ENCODE measurements at regions not wholly inside any gene's neighbourhood (a gene's known extent, or its start where the extent isn't known, plus 50 kb on each side); places are given as distances from the start of the nearest gene placed in this dataset.

DNA sequence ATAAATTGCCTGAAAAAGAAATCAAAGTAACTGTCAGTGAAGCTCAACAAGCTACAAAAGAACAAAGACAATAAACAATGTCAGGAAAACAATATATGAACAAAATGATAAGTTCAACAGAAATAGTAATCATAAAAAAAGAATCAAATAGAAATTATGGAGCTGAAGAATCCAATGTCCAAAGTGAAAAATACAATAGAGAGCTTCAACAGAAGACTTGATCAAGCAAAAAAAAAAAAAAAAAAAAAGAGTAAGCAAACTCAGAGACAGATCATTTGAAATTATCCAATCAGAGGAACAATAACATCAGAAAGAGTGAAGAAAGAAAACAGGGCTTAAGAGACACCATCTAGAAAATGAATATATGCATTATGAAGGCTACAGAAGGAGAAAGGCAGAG is 251.4 kb upstream of the SAMSN1 start:
- Histone ChIP-seq H3K36me3 (ENCODE audit: insufficient read depth, low read length) (no peaks in the 10 kb centered on the region), H3K4me1 (ENCODE audit: insufficient read depth, low read length) (no peaks in the 10 kb centered on the region), H2AFZ (ENCODE audit: low read depth, low read length) (no peak overlapping the region), H3K27ac (ENCODE audit: low read depth, low read length) (no peak overlapping the region), H3K9me3 (ENCODE audit: insufficient read depth, low read depth, low read length) (no peaks in the 10 kb centered on the region), H3K9ac (ENCODE audit: low read length) (no peak overlapping the region), H3K4me3 (ENCODE audit: insufficient read depth, low read depth, low read length) (no peak overlapping the region), H3K4me2 (ENCODE audit: low read length) (no peak overlapping the region), H3K79me2 (ENCODE audit: insufficient read depth, low read length) (no peaks in the 10 kb centered on the region), H3K27me3 (ENCODE audit: insufficient read depth, low read length) (no peaks in the 10 kb centered on the region), H4K20me1 (ENCODE audit: insufficient read depth, low read length) (no peaks in the 10 kb centered on the region)
- Mint-ChIP-seq H3K27me3 (ENCODE audit: low read depth, unreplicated experiment) (no peaks in the 10 kb centered on the region), H3K36me3 (ENCODE audit: low read depth, unreplicated experiment) (no peaks in the 10 kb centered on the region), H3K4me3 (ENCODE audit: unreplicated experiment) (no peak overlapping the region), H3K9me3 (ENCODE audit: unreplicated experiment) (peaks cover 11% of the 10 kb centered on the region), H3K27ac (ENCODE audit: unreplicated experiment) (no peak overlapping the region), H3K4me1 (ENCODE audit: low read depth, unreplicated experiment) (no peaks in the 10 kb centered on the region)
- DNase-seq (ENCODE audit: low read depth) = no peak
- no peak for FAIRE-seq
- TF ChIP-seq, protein P1, sequence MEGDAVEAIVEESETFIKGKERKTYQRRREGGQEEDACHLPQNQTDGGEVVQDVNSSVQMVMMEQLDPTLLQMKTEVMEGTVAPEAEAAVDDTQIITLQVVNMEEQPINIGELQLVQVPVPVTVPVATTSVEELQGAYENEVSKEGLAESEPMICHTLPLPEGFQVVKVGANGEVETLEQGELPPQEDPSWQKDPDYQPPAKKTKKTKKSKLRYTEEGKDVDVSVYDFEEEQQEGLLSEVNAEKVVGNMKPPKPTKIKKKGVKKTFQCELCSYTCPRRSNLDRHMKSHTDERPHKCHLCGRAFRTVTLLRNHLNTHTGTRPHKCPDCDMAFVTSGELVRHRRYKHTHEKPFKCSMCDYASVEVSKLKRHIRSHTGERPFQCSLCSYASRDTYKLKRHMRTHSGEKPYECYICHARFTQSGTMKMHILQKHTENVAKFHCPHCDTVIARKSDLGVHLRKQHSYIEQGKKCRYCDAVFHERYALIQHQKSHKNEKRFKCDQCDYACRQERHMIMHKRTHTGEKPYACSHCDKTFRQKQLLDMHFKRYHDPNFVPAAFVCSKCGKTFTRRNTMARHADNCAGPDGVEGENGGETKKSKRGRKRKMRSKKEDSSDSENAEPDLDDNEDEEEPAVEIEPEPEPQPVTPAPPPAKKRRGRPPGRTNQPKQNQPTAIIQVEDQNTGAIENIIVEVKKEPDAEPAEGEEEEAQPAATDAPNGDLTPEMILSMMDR (IDR thresholded peaks at IDR 0.05; ENCODE audit: insufficient read depth, low read depth, low read length) = no peak
- no peak for TF ChIP-seq EZH2 (IDR thresholded peaks at IDR 0.05; ENCODE audit: insufficient read depth, low read length)

DNA sequence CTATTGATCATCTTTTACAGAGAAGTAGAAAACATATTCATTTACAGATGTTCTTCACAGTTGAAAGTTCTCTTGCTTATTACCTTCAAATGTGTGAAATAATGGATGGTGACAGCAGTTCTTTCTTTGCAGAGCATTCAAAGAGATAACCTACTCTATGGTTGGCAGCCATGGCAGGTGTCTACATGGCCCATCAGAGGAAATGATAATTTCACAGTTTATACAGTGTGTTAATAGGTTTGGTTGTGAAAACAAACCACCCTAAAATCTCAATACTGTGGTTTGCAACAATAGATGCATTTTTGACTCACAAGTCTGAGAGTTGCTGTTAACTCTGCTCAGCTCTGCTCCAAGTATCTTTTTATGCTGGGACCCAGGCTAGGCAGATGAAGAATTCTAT is 241.2 kb upstream of the SAMSN1 start:
- Mint-ChIP-seq H3K9me3 (ENCODE audit: unreplicated experiment) (peaks cover 2% of the 10 kb centered on the region), H3K27me3 (ENCODE audit: low read depth, unreplicated experiment) (no peaks in the 10 kb centered on the region), H3K36me3 (ENCODE audit: low read depth, unreplicated experiment) (no peaks in the 10 kb centered on the region), H3K27ac (ENCODE audit: unreplicated experiment) (no peak overlapping the region), H3K4me1 (ENCODE audit: low read depth, unreplicated experiment) (no peaks in the 10 kb centered on the region), H3K4me3 (ENCODE audit: unreplicated experiment) (no peak overlapping the region)
- DNase-seq (ENCODE audit: low read depth) = no peak
- H3K4me2 ChIP-seq (ENCODE audit: low read length) = no peak overlapping the region
- H2AFZ ChIP-seq (ENCODE audit: low read depth, low read length) = no peak overlapping the region
- no peaks in the 10 kb centered on the region for H3K9me3 ChIP-seq (ENCODE audit: insufficient read depth, low read depth, low read length)
- no peaks in the 10 kb centered on the region for H3K4me1 ChIP-seq (ENCODE audit: insufficient read depth, low read length)
- H3K36me3 ChIP-seq (ENCODE audit: insufficient read depth, low read length) = no peaks in the 10 kb centered on the region
- H4K20me1 ChIP-seq (ENCODE audit: insufficient read depth, low read length) = no peaks in the 10 kb centered on the region
- TF ChIP-seq, protein P1 (IDR thresholded peaks at IDR 0.05; ENCODE audit: insufficient read depth, low read depth, low read length) = no peak
- no peak for TF ChIP-seq EZH2 (IDR thresholded peaks at IDR 0.05; ENCODE audit: insufficient read depth, low read length)
- no peaks in the 10 kb centered on the region for H3K79me2 ChIP-seq (ENCODE audit: insufficient read depth, low read length)
- no peaks in the 10 kb centered on the region for H3K27me3 ChIP-seq (ENCODE audit: insufficient read depth, low read length)
- H3K9ac ChIP-seq (ENCODE audit: low read length) = no peak overlapping the region
- no peak overlapping the region for H3K27ac ChIP-seq (ENCODE audit: low read depth, low read length)
- no peak for FAIRE-seq
- no peak overlapping the region for H3K4me3 ChIP-seq (ENCODE audit: insufficient read depth, low read depth, low read length)

DNA sequence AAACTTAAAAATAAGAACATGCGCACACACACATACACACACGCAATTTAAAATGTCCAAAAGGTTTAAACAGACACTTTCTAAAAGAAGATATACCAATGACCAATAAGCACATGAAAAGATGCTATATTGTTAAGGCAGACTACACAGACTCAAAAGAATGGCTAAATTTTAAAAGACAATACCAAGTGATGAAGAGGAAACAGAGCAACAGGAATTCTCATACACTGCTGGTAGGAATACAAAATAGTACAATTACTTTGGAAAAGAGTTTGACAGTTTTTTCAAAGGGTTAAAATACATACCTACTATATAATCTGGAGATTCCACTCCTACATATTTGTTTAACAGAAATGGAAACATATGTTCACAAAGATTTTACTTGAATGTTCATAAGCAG is 239.6 kb upstream of the SAMSN1 start:
- DNase-seq (ENCODE audit: low read depth) = no peak
- H3K9me3 Mint-ChIP-seq (ENCODE audit: unreplicated experiment) = peaks cover 7% of the 10 kb centered on the region

More for the DNA sequence above, 239.6 kb upstream of the SAMSN1 start:
- Histone ChIP-seq H3K9ac (ENCODE audit: low read length) (no peak overlapping the region), H3K27ac (ENCODE audit: low read depth, low read length) (no peak overlapping the region), H2AFZ (ENCODE audit: low read depth, low read length) (no peak overlapping the region), H3K36me3 (ENCODE audit: insufficient read depth, low read length) (no peaks in the 10 kb centered on the region), H3K4me3 (ENCODE audit: insufficient read depth, low read depth, low read length) (no peak overlapping the region), H3K4me2 (ENCODE audit: low read length) (no peak overlapping the region), H4K20me1 (ENCODE audit: insufficient read depth, low read length) (no peaks in the 10 kb centered on the region), H3K4me1 (ENCODE audit: insufficient read depth, low read length) (no peaks in the 10 kb centered on the region), H3K27me3 (ENCODE audit: insufficient read depth, low read length) (no peaks in the 10 kb centered on the region), H3K79me2 (ENCODE audit: insufficient read depth, low read length) (no peaks in the 10 kb centered on the region), H3K9me3 (ENCODE audit: insufficient read depth, low read depth, low read length) (no peaks in the 10 kb centered on the region)
- TF ChIP-seq, protein P1 (IDR thresholded peaks at IDR 0.05; ENCODE audit: insufficient read depth, low read depth, low read length) = no peak
- TF ChIP-seq EZH2 (IDR thresholded peaks at IDR 0.05; ENCODE audit: insufficient read depth, low read length) = no peak
- no peaks in the 10 kb centered on the region for H3K36me3 Mint-ChIP-seq (ENCODE audit: low read depth, unreplicated experiment)
- no peak overlapping the region for H3K4me3 Mint-ChIP-seq (ENCODE audit: unreplicated experiment)
- no peaks in the 10 kb centered on the region for H3K4me1 Mint-ChIP-seq (ENCODE audit: low read depth, unreplicated experiment)
- H3K27me3 Mint-ChIP-seq (ENCODE audit: low read depth, unreplicated experiment) = no peaks in the 10 kb centered on the region
- FAIRE-seq = no peak
- no peak overlapping the region for H3K27ac Mint-ChIP-seq (ENCODE audit: unreplicated experiment)

All from astrocyte (in vitro differentiated cells and primary cell).